Right forelimb (tissue), 1 donor: ENCODE measurements at regions not wholly inside any gene's neighbourhood (a gene's known extent, or its start where the extent isn't known, plus 50 kb on each side); places are given as distances from the start of the nearest gene placed in this dataset.

Experiments used
- DNase-seq: peaks from one replicate; pipeline ENCODE4 v3.0.0-alpha.2; 2018

- no peak for DNase-seq
Observed at GRCh38 chr1:82718719-82719419, 918.1 kb downstream of the ADGRL2 start.

- no peak for DNase-seq
Observed at GRCh38 chr1:82710091-82710490, 909.4 kb downstream of the ADGRL2 start.

DNA sequence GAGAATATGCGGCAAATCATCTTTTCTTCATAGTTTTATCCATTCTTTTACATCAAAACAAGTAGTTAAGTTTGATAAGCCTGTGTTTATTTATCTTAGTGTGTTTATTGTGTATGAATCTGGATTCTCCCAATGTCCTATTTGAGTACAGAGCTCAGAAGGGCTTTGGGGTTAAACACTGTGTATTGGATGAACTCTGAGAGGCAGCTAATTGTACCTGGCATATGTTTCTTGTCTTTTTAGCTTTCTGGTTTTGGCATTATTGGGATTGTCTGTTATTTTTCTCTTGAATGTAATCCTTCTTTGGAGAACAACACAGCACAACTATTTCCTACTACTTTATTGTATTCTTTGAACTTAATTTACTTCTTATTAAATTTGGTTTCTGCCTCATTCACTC is 906.9 kb downstream of the ADGRL2 start:
- no peak for DNase-seq

- no peak for DNase-seq
Observed at GRCh38 chr1:82706741-82707140, 906.0 kb downstream of the ADGRL2 start.

DNA sequence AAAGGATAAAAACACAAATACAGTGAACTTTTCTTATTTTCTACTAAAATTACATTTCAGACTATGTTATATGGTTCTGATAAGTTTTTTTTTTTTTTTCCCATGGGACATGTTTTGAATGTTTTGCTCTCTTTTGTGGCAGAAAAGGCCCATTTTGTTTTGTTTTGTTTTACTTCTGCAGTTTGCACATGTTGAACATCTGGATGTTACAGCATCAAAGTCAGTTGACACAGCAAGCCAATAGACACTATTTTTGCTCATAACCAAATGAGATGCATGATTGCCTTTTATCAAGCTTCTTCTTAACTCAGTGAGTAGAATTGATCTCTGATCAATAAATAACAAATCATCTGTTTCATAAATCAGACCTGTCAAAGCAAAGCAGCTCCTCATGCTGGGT is 904.2 kb downstream of the ADGRL2 start:
- DNase-seq, result no peak

DNA sequence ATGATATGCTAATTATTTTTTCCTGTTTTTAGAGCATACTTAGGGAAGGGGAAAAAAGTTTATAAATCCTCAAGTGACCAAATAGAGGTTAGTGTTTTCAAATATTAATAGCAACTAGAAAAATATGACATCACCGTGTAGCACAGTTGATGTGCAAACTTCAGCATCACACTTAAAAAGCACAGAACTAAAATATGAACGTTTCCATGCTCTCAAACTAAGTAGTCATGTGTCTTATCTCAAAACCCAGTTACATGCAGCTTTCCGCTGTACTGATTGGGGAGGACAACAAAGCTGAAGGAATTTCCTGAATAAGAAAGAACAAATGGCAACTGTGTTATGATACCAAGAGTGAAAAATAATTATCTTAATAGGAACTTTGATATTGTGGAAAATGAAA is 903.7 kb downstream of the ADGRL2 start:
- DNase-seq, result no peak

DNA sequence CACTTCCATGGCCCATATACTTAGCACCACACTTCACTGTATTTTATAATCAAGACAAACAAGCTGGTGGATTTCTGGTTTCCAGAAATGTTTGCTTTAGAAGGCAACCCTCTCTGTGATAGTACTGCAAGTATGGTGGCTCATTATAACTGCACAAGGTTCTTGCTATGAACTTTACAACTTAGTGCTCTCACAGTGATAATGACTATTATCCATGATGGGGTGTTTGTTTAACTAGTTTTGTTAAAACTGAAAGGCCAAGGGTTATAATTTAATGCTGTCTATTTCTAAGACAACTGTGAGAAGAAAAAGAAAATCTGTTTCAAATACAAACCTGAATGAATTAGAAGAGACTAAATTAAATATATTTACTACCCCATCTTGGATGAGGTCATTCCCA is 903.2 kb downstream of the ADGRL2 start:
- no peak for DNase-seq

DNA sequence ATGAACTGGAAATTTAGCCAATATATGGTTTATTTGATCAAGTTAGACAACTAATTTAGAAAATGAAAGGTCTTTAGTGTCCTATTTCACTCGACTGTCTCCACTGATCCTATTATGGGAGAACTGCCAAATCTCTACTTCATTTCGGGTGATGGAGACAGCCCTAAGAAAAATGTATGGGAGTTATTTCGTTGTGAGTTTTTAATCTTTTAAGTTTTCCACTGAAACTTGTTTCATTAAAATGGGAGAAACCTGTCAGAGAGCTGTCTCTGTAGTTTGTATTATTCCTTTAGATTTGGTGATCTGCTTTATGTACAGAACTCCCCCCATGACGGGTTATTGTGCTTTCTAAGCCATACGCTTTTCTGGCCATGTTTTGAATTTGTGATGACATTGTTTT is 899.7 kb downstream of the ADGRL2 start:
- no peak for DNase-seq

GRCh38 chr1:82697965-82698364 is 897.2 kb downstream of the ADGRL2 start:
- DNase-seq, result no peak

- DNase-seq, result no peak
Observed at GRCh38 chr1:82695443-82695842, 894.7 kb downstream of the ADGRL2 start.

DNA sequence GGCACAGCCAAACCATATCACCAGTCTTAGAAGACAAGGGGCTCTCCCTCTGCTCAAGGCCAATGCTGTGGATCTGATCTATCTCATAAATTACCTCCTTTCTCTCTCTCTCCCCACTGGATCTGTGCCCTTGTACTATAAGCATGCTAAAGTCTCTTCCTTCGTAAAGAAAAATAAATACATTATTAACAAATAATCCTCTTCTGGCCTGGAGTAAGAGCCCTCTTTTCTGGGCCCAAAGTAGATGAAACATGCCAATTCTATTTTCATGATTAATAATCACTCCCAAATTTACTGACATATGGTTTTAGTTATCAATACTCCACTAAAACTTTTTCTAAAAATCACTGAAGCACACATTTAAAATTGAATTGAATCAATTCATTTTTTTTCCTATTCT is 889.7 kb downstream of the ADGRL2 start:
- DNase-seq, result no peak

DNA sequence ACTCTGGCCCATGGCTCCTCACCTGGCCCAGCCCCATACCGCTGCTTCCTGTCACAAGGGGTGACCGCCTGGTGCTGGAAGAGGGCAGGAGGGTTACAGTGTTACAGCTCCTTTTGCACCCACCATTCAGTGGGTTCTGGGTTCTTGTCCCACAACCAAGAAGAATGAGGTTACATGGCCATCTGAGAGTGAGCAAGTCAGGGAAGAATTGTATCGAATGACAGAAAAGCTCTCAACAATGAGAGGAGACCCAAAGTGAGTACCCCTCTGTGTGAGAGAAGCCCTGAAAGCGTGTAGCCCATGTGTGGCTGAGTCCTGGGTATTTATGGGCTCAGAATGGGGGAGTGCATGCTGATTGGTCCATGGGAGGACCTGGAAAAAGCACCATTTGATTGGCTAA is 888.5 kb downstream of the ADGRL2 start:
- DNase-seq, result no peak

GRCh38 chr1:82686774-82687173 is 886.0 kb downstream of the ADGRL2 start:
- DNase-seq, result no peak

DNA sequence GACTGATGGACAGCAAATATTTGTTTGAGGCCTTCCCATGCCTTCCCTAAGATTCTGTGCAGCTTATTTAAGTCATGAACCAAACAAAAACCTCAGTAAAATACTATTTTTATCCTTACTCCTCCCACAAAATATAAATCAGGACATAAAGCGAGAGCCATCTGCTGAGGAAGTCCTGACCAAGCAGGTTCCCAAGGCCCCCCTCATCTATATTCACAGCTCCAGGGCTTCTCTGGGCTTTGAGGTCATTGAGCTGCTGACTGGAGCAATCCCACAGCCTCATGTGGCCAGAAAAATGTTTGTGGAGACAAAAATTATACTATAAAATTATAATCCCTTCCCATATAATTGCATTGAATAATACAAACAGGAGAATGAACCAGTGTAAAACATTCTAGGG is 846.2 kb downstream of the ADGRL2 start:
- no peak for DNase-seq

DNA sequence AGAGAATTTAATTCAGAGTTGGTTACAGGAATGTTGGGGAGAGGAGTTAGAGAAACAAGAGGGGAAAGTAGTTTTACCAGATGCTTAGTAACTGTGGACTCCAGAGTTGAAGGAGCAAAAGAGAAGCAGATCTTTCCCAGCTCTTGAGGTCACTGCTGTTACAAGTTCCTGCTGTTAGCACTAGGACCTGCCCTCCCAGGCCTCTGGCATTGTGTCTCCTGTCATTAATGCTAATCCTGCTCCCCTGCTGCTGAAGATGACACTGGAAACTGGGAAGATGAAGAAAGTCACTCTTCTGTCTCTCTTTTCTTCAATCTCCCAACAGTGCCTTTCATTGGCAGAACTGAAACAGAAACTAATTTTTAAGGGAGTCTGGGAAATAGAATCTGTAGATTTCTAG is 845.6 kb downstream of the ADGRL2 start:
- no peak for DNase-seq

DNA sequence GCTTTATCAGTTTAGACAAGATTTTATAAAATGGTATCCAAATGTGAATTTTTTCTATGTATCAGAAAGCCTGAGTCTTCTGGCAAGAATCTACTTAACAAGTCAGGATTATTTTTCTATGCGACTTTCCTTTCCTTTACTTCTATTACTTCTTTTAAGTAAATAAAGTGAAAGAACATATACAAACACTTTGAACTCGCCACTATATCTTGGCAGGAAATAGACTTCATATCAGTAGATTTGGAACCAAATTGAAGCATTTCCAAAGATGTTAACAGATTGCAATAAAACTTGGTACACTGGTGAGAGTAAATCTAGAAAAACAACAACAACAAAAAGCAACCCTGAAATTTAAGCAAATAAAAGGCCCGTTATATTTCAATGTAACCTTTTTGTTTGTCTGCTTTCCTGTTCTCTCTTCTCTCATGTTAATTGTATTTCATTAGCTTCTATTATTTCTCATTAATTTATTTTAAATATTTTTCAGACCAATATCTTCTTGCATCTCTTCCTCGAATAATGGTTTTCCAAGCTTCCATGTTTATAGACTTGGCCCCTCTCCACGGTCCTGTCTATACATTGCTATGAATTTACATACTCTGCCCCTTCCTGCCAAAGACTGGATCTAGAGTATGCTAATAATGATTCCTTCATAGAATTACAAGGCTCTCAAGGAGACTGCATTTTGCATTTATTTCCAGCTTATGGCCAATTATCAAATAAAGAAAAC is 843.6 kb downstream of the ADGRL2 start:
- DNase-seq, result no peak

DNA sequence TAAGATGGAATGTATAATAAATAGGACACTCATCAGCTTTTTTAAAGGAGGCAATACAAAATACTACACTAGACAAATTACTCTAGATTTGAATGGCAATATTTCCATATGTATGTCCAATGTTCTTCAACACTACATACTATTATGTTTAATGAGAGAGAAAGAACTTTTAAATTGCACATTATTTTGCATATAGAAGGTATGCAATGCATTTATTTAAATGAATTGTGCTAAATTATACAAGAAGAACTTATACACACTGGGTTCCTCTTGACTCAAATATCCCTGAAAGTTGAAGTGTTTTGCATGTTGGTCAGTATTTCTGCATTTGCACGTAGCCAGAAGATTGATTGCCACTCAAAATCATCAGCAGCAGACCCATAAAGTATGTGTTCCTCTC is 839.6 kb downstream of the ADGRL2 start:
- no peak for DNase-seq

GRCh38 chr1:82634266-82634665 is 833.5 kb downstream of the ADGRL2 start:
- DNase-seq, result no peak

GRCh38 chr1:82632155-82632554 is 831.4 kb downstream of the ADGRL2 start:
- DNase-seq, result no peak

GRCh38 chr1:82628887-82629286 is 828.2 kb downstream of the ADGRL2 start:
- DNase-seq, result no peak

DNA sequence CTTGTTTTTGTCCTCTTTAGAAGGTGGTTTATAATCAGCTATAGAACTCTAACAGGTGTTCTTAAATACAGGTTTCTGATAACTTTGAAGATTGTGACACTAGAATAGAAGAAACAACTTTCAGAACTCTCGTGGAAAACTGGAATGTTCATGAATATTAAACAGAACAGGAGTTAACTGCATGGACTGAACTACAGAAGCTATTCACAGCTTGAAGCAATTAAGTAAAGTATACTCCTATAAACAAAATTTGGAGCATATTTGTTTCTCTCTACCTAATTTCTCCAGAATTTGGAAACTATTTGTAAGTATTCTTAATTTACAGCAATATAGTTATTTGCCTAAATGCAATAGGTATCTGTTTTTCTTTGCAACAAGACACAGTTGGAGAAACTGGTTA is 824.8 kb downstream of the ADGRL2 start:
- no peak for DNase-seq

DNA sequence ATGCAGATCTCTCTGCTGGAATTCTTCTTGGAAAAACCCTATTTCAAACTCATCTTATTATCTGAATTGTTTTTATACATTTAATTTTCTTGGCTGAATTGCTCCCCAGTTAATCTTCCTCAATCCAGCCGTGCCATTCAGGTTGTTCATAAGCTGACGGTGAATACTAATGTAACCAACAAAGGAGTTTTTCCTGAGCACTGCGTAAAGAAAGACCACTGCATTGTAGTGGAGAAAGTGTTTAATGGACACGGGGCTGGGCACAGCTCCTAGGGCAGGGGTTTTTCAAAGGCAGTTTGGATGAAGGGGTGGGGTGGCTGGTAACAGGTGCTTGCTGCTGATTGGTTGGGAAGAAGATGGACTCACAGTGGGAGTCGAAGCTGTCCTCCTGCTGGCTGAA is 820.3 kb downstream of the ADGRL2 start:
- DNase-seq, result no peak

DNA sequence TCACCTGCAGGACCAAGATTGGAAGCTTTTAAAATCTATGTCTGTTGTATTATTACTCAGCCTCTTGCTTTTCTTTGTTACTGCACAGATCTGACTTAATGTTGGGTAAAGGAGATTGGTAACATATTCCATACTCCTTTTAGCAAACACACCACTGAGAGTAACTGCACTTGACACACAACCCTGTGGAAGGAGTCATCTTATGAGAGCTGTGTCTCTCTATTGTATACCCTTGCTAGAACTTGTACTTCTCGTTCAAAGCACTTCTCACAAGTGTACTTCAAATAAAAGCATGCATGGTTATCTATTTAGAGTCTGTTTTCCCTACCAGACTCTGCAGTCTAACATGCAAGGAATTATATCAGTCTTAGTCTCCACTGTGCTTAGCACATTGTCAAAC is 813.4 kb downstream of the ADGRL2 start:
- DNase-seq, result no peak

DNA sequence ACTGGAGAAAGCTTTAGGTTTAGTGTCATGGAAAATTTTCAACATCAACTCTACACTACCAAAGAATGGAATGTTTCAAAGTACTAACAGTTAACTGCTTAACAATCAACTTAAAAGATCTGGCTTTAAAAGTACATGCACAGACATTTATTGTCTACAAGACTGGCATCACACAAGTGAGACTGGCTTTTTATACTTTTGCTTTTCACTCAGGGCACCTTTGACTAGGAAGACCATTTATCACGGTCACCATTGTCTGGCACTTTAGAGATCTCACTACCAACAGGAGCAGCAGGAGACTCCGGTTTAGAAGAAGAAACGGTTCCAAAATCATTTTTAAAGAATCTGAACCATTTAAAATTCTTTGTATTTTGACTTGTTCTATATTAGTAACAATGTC is 812.3 kb downstream of the ADGRL2 start:
- no peak for DNase-seq

GRCh38 chr1:82606546-82606945 is 805.8 kb downstream of the ADGRL2 start:
- no peak for DNase-seq
